Suppressor macrophage treated with lipopolysaccharide for 4 hours (primary cell): ENCODE measurements at regions not wholly inside any gene's neighbourhood (a gene's known extent, or its start where the extent isn't known, plus 50 kb on each side); places are given as distances from the start of the nearest gene placed in this dataset.

Source experiments
- DNase-seq: peaks from one replicate; pipeline ENCODE4 v3.0.0-alpha.2; 2020

DNA sequence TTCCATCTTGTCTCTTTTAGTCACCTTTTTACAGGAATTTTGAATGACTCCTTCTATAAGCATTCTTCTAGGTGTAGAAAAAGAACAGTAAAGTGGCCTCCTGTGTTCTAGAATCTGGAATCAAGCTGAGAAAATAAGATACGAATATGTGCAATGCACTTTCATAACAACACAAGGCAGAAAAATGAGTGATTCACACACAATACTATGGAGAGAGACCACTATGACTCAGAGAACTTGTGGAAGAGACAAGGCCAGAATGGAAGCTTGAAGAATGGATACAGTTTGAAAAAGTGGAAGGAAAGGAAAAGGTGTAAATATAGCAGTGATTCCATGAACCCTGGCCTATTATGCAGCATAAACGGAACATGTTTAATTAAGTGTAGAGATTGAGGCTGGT is 57.1 kb upstream of the SAMSN1 start:
- DNase-seq, result peak; percentile 66

DNA sequence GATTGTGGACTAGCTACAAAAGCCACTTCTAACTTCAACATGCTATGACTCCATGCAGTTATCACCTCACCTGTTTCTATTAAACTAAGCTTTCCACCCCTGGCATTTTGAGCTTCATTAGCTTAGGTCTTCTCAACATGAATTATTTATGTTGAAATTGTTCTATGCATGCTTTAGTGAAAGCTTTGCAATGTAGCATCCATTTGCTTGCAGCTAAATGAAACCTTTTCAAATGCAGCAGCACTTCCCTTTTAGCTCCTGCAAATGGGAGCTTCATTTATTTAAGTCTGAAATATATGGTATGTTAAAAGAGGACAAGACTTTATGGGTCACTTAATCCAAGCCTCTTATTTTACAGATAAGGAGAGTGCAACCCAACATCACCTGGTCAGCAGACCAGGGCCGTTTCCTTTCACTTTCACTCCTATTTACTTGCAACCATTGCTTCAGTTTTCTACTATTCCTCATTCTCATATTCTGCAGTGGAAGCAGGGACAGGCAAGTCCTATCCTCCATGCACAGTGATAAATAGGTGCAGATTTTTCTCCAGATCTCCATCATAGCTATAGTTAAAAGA is 56.4 kb upstream of the SAMSN1 start:
- DNase-seq, result peak; percentile 66

DNA sequence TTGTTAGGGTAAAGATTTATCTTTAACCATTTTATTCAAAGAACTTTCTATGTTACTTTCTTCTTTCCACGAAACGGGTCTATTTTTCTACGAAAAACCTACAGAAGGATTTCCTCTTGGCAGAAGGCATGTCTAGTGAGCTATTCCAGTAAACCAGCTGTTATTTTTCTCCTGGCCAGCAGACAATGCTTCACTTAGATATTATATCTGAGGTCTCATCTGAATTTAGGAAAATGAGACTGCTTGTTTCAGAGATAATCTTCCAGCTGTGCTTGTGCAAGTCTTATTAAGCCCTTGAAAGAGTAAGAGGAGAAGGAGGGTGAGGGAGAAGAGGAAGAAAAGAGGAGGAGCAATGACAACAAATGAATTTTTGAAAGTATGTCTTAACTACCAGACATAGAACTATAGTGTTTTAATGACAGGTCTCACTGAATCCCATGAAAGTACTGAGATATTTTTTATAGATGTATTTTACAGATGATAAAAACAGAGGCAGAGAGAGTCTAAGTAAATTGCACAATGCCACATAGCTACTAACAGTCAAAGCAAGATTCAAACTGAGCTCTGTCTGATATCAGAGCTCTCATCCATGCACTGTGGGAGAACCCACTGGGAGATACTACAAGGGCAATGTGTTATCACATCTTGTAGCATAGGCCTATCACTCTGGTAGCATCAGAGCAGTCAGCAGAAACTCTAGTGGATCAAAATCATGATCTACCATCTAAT is 54.6 kb upstream of the SAMSN1 start:
- no peak for DNase-seq

DNA sequence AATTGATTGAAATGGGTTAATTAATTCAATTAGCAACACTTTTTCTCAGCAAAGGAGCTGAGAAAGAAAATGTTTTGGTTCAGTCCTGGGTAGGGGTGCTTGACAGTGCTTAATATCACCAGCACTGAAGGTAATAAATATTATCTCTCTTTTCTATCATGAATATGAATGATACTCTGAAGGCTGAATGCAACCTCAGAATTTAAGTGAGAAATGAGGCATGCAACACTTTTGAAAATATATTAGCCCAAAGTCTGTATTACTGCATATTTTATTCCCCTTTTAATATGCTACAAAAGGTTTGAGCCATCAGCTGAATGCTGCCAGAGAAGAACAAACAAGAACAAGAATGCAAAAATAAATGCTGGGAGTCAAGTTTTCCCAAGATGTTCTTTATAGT is 52.0 kb upstream of the SAMSN1 start:
- DNase-seq, result no peak
